IMR-90 (cell line): ENCODE measurements at regions not wholly inside any gene's neighbourhood (a gene's known extent, or its start where the extent isn't known, plus 50 kb on each side); places are given as distances from the start of the nearest gene placed in this dataset.

Experiments used
- ATAC-seq: fragments of 200-7000 bp; cut with Tn5 transposase; 2 replicates; pipeline ENCODE4 v1.9.1; 2020; ENCODE audit warnings: low read depth, mild to moderate bottlenecking, moderate library complexity
- BruUV-seq: library from RNA; stranded (reverse); fragments of 400-500 nt; replicated peaks from 2 replicates; lab custom pipeline; 2021; lab: Mats Ljungman, UMichigan
- CTCF ChIA-PET: fragments of 300-600 bp; formaldehyde crosslinking; extraction: SDS; loops from one replicate; lab custom pipeline; 2021; ENCODE audit warnings: antibody characterized with exemption; lab: Yijun Ruan, JAX
- POLR2A ChIA-PET: fragments of 300-600 bp; sonication (Branson Sonifier 250); formaldehyde crosslinking; loops from one replicate; lab custom pipeline; 2022; ENCODE audit warnings: antibody characterized with exemption; ENCODE audit not compliant: unreplicated experiment; lab: Charles Lee
- DNase-seq: peaks from one replicate; pipeline ENCODE4 v3.0.0; 2013
- H2AFZ ChIP-seq: replicated peaks from 2 replicates; pipeline ENCODE3; 2013; ENCODE audit warnings: low read length, mild to moderate bottlenecking; ENCODE audit not compliant: poor library complexity
- H2AK5ac ChIP-seq: 2 replicates; pipeline ENCODE4 v1.6.1; 2013; ENCODE audit warnings: low read depth, low read length, inconsistent platforms
- H2AK9ac ChIP-seq: replicated peaks from 2 replicates; pipeline ENCODE3; 2013; ENCODE audit warnings: mild to moderate bottlenecking, low read depth, low read length, moderate library complexity; ENCODE audit not compliant: poor library complexity
- H2BK120ac ChIP-seq: 2 replicates; pipeline ENCODE4 v1.6.1; 2013; ENCODE audit warnings: low read depth, low read length, inconsistent platforms
- H2BK15ac ChIP-seq: 3 replicates; pipeline ENCODE4 v1.6.1; 2013; ENCODE audit warnings: low read depth, low read length, inconsistent platforms
- H2BK20ac ChIP-seq: 2 replicates; pipeline ENCODE4 v1.6.1; 2013; ENCODE audit warnings: low read depth, mild to moderate bottlenecking, inconsistent platforms, low read length, moderate library complexity
- H2BK5ac ChIP-seq: 2 replicates; pipeline ENCODE4 v1.6.1; 2013; ENCODE audit warnings: mild to moderate bottlenecking, low read depth, low read length, inconsistent platforms; ENCODE audit not compliant: poor library complexity, severe bottlenecking
- H3K14ac ChIP-seq: replicated peaks from 2 replicates; pipeline ENCODE4 v1.6.1; 2013; ENCODE audit warnings: low read depth, low read length, inconsistent platforms
- H3K18ac ChIP-seq: 2 replicates; pipeline ENCODE4 v1.6.1; 2013; ENCODE audit warnings: low read depth, low read length, control low read depth
- H3K23ac ChIP-seq: 2 replicates; pipeline ENCODE4 v1.6.1; 2013; ENCODE audit warnings: low read depth, low read length, inconsistent platforms
- H3K27ac ChIP-seq: 2 replicates; pipeline ENCODE4 v1.5.1; 2013; ENCODE audit warnings: mild to moderate bottlenecking, control low read depth, low read length; ENCODE audit not compliant: insufficient read depth
- H3K27me3 ChIP-seq: 2 replicates; pipeline ENCODE4 v1.6.1; 2013; ENCODE audit warnings: low read length; ENCODE audit not compliant: control insufficient read depth, insufficient read depth
- H3K36me3 ChIP-seq: 2 replicates; pipeline ENCODE4 v1.6.1; 2013; ENCODE audit warnings: low read length, mixed read lengths; ENCODE audit not compliant: control insufficient read depth, insufficient read depth
- H3K4ac ChIP-seq: 2 replicates; pipeline ENCODE4 v1.6.1; 2013; ENCODE audit warnings: low read depth, low read length, inconsistent platforms
- H3K4me1 ChIP-seq: 2 replicates; pipeline ENCODE4 v1.6.1; 2013; ENCODE audit warnings: low read length, mixed read lengths; ENCODE audit not compliant: control insufficient read depth, insufficient read depth
- H3K4me2 ChIP-seq: 2 replicates; pipeline ENCODE4 v1.6.1; 2013; ENCODE audit warnings: low read depth, mild to moderate bottlenecking, control low read depth, low read length, moderate library complexity
- H3K4me3 ChIP-seq: 2 replicates; pipeline ENCODE4 v1.5.1; 2013; ENCODE audit warnings: low read depth, mild to moderate bottlenecking, control low read depth, low read length, moderate library complexity; ENCODE audit not compliant: insufficient read depth
- H3K56ac ChIP-seq: 2 replicates; pipeline ENCODE4 v1.6.1; 2013; ENCODE audit warnings: low read length, inconsistent platforms; ENCODE audit not compliant: insufficient read depth; ENCODE audit errors: extremely low read depth
- H3K79me1 ChIP-seq, 2 experiments: 2 replicates each; pipeline ENCODE4 v1.6.1; 2013; ENCODE audit warnings: low read length in 2 of 2, inconsistent platforms in 1 of 2, low read depth in 1 of 2
- H3K9ac ChIP-seq: 2 replicates; pipeline ENCODE4 v1.6.1; 2013; ENCODE audit warnings: low read depth, low read length, control low read depth
- H3K9me1 ChIP-seq: 2 replicates; pipeline ENCODE4 v1.6.1; 2013; ENCODE audit warnings: low read length, inconsistent platforms; ENCODE audit not compliant: insufficient read depth
- H3K9me3 ChIP-seq: 2 replicates; pipeline ENCODE4 v1.6.1; 2013; ENCODE audit warnings: low read length; ENCODE audit not compliant: control insufficient read depth, insufficient read depth
- H4K20me1 ChIP-seq: 2 replicates; pipeline ENCODE4 v1.6.1; 2013; ENCODE audit warnings: low read length, inconsistent platforms; ENCODE audit not compliant: insufficient read depth
- H4K5ac ChIP-seq: 2 replicates; pipeline ENCODE4 v1.6.1; 2013; ENCODE audit warnings: mild to moderate bottlenecking, low read depth, low read length, control low read depth
- H4K8ac ChIP-seq, 2 experiments: 2 replicates each; pipeline ENCODE4 v1.6.1; 2013; ENCODE audit warnings: low read depth in 2 of 2, low read length in 2 of 2, control low read depth in 1 of 2, inconsistent platforms in 1 of 2
- H4K91ac ChIP-seq: 2 replicates; pipeline ENCODE4 v1.6.1; 2013; ENCODE audit warnings: low read depth, low read length, inconsistent platforms; ENCODE audit not compliant: insufficient read depth
- BHLHE40 ChIP-seq: fragments of 150-350 bp; IDR thresholded peaks from 2 replicates; pipeline ENCODE4 v1.6.1; 2016; ENCODE audit warnings: mild to moderate bottlenecking, low read depth, low read length
- CHD1 ChIP-seq: IDR thresholded peaks from 2 replicates; pipeline ENCODE4 v1.6.1; 2012; ENCODE audit warnings: low read depth, low read length, improper control_type of control experiment
- RAD21 ChIP-seq: IDR thresholded peaks from 2 replicates; pipeline ENCODE4 v1.6.1; 2012; ENCODE audit warnings: low read length, improper control_type of control experiment
- RFX5 ChIP-seq: IDR thresholded peaks from 2 replicates; pipeline ENCODE4 v1.8.0; 2012; ENCODE audit warnings: low read depth, mild to moderate bottlenecking, low read length, moderate library complexity
- SMC3 ChIP-seq: fragments of 150-350 bp; IDR thresholded peaks from 2 replicates; pipeline ENCODE4 v1.6.1; 2016; ENCODE audit warnings: low read depth, mild to moderate bottlenecking, antibody characterized with exemption, low read length, moderate library complexity
- WGBS, 2 experiments: methylation state at CpG; one replicate each; pipeline versions ENCODE4 v1.1.5 to v1.1.7; 2013; ENCODE audit warnings: missing lambda C conversion rate in 2 of 2; ENCODE audit not compliant: insufficient read length in 1 of 2; ENCODE audit errors: extremely low coverage in 2 of 2; 5-methylcytosine and 5-hydroxymethylcytosine counted together
- dilution Hi-C: fragments of 300-500 bp; cut with HindIII; formaldehyde crosslinking; loops from one replicate; pipeline ENCODE4 v1.14.3; 2018; ENCODE audit warnings: low sequenced_read_pairs; ENCODE audit not compliant: unreplicated experiment
- in situ Hi-C: fragments of 300-500 bp; cut with MboI; formaldehyde crosslinking; loops from 3 replicates; pipeline ENCODE4 v1.14.3; 2019; ENCODE audit warnings: low sequenced_read_pairs, inconsistent platforms, mixed read lengths
- intact Hi-C: fragments of 100-400 bp; cut with micrococcal nuclease; formaldehyde crosslinking; loops from 2 replicates; pipeline ENCODE4 v1.10.0; 2022

- no peak overlapping the region for H2AFZ ChIP-seq
- H3K36me3 ChIP-seq, result no peaks in the 10 kb centered on the region
- no peak overlapping the region for H2BK15ac ChIP-seq
- in situ Hi-C loops (no loop called here), dilution Hi-C loops (no loop called here), intact Hi-C loops (no loop called here)
- POLR2A ChIA-PET, result no interaction called here
- no peak overlapping the region for H4K5ac ChIP-seq
- no peak overlapping the region for H2BK5ac ChIP-seq
- no peak overlapping the region for H2BK120ac ChIP-seq
- no peak overlapping the region for H3K4me2 ChIP-seq
- no peak overlapping the region for H2AK9ac ChIP-seq
- CTCF ChIA-PET, result no interaction called here
- H3K14ac ChIP-seq, result no peak overlapping the region
- DNase-seq (no peak), ATAC-seq (no peak)
- no peaks in the 10 kb centered on the region for H3K79me1 ChIP-seq
- H3K18ac ChIP-seq, result no peak overlapping the region
- no peak overlapping the region for H4K8ac ChIP-seq
- TF ChIP-seq CHD1 (no peak), BHLHE40 (no peak), RAD21 (no peak), SMC3 (no peak), RFX5 (no peak)
- H2BK20ac ChIP-seq, result no peak overlapping the region
- H3K9me3 ChIP-seq, result no peaks in the 10 kb centered on the region
- no peaks in the 10 kb centered on the region for H3K9me1 ChIP-seq
- BruUV-seq, result no TSS peak
- H3K4ac ChIP-seq, result no peak overlapping the region
- no peak overlapping the region for H3K56ac ChIP-seq
- no peaks in the 10 kb centered on the region for H4K20me1 ChIP-seq
- no peak overlapping the region for H3K4me3 ChIP-seq
- H3K23ac ChIP-seq, result no peak overlapping the region
- no peaks in the 10 kb centered on the region for H3K4me1 ChIP-seq
- no peak overlapping the region for H3K27ac ChIP-seq
- no peak overlapping the region for H2AK5ac ChIP-seq
- H3K9ac ChIP-seq, result no peak overlapping the region
- H4K91ac ChIP-seq, result no peak overlapping the region
- no CpG with 5 or more reads among the region's 1 CpG for WGBS, 2 experiments
- H3K27me3 ChIP-seq, result no peaks in the 10 kb centered on the region
These were observed 649.0 kb downstream of the CPS1 start for GRCh38 chr2:211205358-211205757.
